ENCODE measurements at regions not wholly inside any gene's neighbourhood (a gene's known extent, or its start where the extent isn't known, plus 50 kb on each side); places are given as distances from the start of the nearest gene placed in this dataset.

DNA sequence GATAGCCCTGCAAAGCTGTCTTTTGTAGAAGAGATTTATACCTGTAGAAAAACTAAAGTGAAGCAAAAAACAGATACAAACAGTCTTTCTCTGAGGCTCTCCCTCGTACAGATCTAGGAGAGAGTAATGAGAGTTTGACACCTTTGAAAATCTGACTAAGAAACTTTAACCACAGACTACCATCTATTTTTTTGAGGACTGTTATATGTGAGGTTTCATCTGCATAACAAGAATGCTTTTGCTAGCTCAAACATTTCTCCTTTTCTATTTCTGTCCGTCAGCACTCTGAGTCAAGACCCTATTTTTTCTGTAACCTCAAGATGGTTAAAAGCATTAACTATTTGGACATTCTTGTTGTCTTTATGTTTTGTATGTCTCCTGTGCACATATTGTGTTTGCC lies 193.0 kb downstream of the BTBD3 start:
- TF ChIP-seq, protein P1, sequence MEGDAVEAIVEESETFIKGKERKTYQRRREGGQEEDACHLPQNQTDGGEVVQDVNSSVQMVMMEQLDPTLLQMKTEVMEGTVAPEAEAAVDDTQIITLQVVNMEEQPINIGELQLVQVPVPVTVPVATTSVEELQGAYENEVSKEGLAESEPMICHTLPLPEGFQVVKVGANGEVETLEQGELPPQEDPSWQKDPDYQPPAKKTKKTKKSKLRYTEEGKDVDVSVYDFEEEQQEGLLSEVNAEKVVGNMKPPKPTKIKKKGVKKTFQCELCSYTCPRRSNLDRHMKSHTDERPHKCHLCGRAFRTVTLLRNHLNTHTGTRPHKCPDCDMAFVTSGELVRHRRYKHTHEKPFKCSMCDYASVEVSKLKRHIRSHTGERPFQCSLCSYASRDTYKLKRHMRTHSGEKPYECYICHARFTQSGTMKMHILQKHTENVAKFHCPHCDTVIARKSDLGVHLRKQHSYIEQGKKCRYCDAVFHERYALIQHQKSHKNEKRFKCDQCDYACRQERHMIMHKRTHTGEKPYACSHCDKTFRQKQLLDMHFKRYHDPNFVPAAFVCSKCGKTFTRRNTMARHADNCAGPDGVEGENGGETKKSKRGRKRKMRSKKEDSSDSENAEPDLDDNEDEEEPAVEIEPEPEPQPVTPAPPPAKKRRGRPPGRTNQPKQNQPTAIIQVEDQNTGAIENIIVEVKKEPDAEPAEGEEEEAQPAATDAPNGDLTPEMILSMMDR (IDR thresholded peaks at IDR 0.05; ENCODE audit: extremely low read depth in 1 of 2, insufficient read depth in 1 of 2, low read depth in 1 of 2, low read length in 2 of 2) = no peak
- no peak for TF ChIP-seq POLR2A (IDR thresholded peaks at IDR 0.05; ENCODE audit: low read depth, low read length)
- no peak for TF ChIP-seq POLR2AphosphoS5 (IDR thresholded peaks at IDR 0.05; ENCODE audit: insufficient read depth, low read depth, low read length)
- no peak for TF ChIP-seq EZH2 (IDR thresholded peaks at IDR 0.05; ENCODE audit: borderline replicate concordance, low read depth, low read length, severe bottlenecking)
- no peak for TF ChIP-seq FOS (IDR thresholded peaks at IDR 0.05; ENCODE audit: borderline replicate concordance, insufficient read depth, low read length)
- TF ChIP-seq JUN (IDR thresholded peaks at IDR 0.05; ENCODE audit: borderline replicate concordance, insufficient read depth, insufficient read length, low read depth) = no peak
- TF ChIP-seq, protein P2, sequence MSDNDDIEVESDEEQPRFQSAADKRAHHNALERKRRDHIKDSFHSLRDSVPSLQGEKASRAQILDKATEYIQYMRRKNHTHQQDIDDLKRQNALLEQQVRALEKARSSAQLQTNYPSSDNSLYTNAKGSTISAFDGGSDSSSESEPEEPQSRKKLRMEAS (IDR thresholded peaks at IDR 0.05; ENCODE audit: insufficient read depth, insufficient read length) = no peak
